ENCODE measurements at regions not wholly inside any gene's neighbourhood (a gene's known extent, or its start where the extent isn't known, plus 50 kb on each side); places are given as distances from the start of the nearest gene placed in this dataset.

DNA sequence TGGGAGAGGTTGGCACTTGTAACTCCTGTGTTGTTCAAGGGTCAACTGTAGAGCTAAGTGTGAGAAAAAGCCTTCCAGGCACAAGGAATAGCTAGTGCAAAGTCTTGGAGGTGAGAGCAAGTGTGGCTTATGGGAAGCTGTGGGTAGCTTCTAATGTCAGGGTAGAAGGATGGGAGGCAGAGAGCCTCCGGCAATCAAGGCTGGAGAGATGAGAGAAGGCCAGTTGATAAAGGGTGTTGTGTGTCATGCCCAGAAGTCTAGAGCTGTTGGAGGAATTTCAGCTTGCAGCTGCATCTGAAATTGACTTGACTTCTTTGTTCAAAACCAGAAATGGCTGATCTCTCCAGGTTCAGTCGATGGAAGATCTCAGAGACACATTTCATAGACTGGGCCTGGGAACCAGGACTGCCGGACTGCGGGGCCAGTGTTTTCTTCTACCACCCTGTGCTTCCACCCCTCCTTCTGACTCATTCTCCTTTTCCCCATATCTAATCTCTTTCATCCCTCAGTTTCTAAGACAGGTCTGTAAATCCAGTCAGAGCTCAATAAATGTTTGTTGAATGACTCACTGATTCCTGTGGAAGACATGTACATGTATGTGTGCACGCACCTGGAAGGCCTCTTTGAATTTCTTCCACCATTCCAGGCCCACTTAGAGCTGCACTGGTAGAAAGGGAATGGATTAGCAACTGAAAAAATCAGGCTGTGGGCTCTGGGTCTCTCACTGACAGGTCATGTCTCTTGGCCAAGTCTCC lies 67.8 kb upstream of the KLF4 start:
- CTCF ChIA-PET (ENCODE audit: low intra/inter-chr PET ratio, low total read pairs): no interaction called here
- Histone ChIP-seq H3K9ac (ENCODE audit: insufficient read depth, low read depth, low read length) (no peak overlapping the region), H3K27me3 (ENCODE audit: control insufficient read depth in 1 of 2, insufficient read depth in 2 of 2, low read length in 2 of 2) (peaks cover 0 to 10% of the 10 kb centered on the region in 2 experiments; a peak in 1 of 5 replicates), H3K27ac (ENCODE audit: extremely low read length, insufficient read depth, low read length) (no peak overlapping the region), H3K9me3 (ENCODE audit: low read length) (no peaks in the 10 kb centered on the region), H3K4me2 (ENCODE audit: low read depth, low read length) (no peak overlapping the region), H3K36me3 (replicated peaks in 1 of 2; ENCODE audit: control insufficient read depth in 1 of 2, insufficient read depth in 2 of 2, low read length in 2 of 2) (no peaks in the 10 kb centered on the region), H3K79me2 (ENCODE audit: insufficient read depth, low read length) (no peaks in the 10 kb centered on the region), H3K4me3 (replicated peaks in 1 of 3; ENCODE audit: insufficient read depth in 1 of 3, low read depth in 2 of 3, low read length in 3 of 3) (no peak overlapping the region), H2AFZ (ENCODE audit: low read length) (no peak overlapping the region), H3K4me1 (ENCODE audit: insufficient read depth, low read length) (0 out of 2 replicates have a peak, but pooled peaks cover 8% of the 10 kb centered on the region), H4K20me1 (ENCODE audit: insufficient read depth, low read length) (no peaks in the 10 kb centered on the region)
- intact Hi-C loops (cut with micrococcal nuclease; ENCODE audit: unreplicated experiment): no loop called here
- ATAC-seq (no peak), DNase-seq (ENCODE audit: low spot score) (no peak), FAIRE-seq (no peak)
- POLR2A ChIA-PET: no interaction called here
- 10% methylated on average over 5 of the region's 5 CpGs for WGBS (ENCODE audit: low lambda C conversion rate)
- TF ChIP-seq DNMT3B (CRISPR knock-in tag; conservative IDR thresholded peaks at IDR 0.05): no peak
- 0 out of 2 replicates have a peak, but pooled peaks have one; percentile 6 for TF ChIP-seq FOSL2 (CRISPR knock-in tag; IDR thresholded peaks at IDR 0.05)
- in situ Hi-C loops (cut with HindIII; ENCODE audit: extremely low pct_ligation_motif_present, low pct_unique_long_range_greater_than_20kb): no loop called here
- no TSS peak for BruUV-seq (replicated peaks)

DNA sequence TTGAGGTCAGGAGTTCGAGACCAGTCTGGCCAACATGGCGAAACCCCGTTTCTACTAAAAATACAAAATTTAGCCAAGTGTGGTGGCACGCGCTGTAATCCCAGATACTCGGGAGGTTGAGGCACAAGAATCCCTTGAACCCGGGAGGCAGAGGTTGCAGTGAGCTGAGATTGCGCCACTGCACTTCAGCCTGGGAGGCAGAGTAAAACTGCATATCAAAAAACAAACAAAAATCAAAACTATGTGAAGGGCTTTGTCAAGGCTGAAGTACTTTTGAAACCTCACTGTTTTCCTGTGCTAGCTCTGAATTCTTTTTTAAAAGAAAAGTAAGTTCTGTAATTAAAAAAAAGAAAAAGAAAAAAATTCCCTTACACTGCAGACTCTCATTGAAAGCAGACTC lies 65.1 kb upstream of the KLF4 start:
- 47% methylated on average over 8 of the region's 8 CpGs for WGBS (ENCODE audit: low lambda C conversion rate)
- no peak overlapping the region for H2AFZ ChIP-seq (ENCODE audit: low read length)
- H3K9ac ChIP-seq (ENCODE audit: insufficient read depth, low read depth, low read length): no peak overlapping the region
- FAIRE-seq (no peak), DNase-seq (ENCODE audit: low spot score) (no peak), ATAC-seq (no peak)
- TF ChIP-seq MTF1 (CRISPR knock-in tag; IDR thresholded peaks at IDR 0.05): no peak
- TF ChIP-seq CEBPG (CRISPR knock-in tag; IDR thresholded peaks at IDR 0.05): 0 out of 2 replicates have a peak, but pooled peaks have one; percentile 15
- no peak for TF ChIP-seq KDM2A (CRISPR knock-in tag; IDR thresholded peaks at IDR 0.05; ENCODE audit: borderline replicate concordance, low read depth)
- 0 out of 2 replicates have a peak, but pooled peaks have one; percentile 15 for TF ChIP-seq HNF4A (CRISPR knock-in tag; IDR thresholded peaks at IDR 0.05)
- TF ChIP-seq ZNF451 (CRISPR knock-in tag; IDR thresholded peaks at IDR 0.05): no peak
- TF ChIP-seq EZH2 (conservative IDR thresholded peaks at IDR 0.05; ENCODE audit: low read depth, low read length): no peak
- no peak for TF ChIP-seq YEATS4 (CRISPR knock-in tag; IDR thresholded peaks at IDR 0.05; ENCODE audit: borderline replicate concordance)
- 0 out of 2 replicates have a peak, but pooled peaks cover 8% of the 10 kb centered on the region for H3K4me1 ChIP-seq (ENCODE audit: insufficient read depth, low read length)
- H3K4me2 ChIP-seq (ENCODE audit: low read depth, low read length): no peak overlapping the region
- in situ Hi-C loops (cut with HindIII; ENCODE audit: extremely low pct_ligation_motif_present, low pct_unique_long_range_greater_than_20kb) (no loop called here), intact Hi-C loops (cut with micrococcal nuclease; ENCODE audit: unreplicated experiment) (no loop called here)
- no peaks in the 10 kb centered on the region for H3K9me3 ChIP-seq (ENCODE audit: low read length)
- CTCF ChIA-PET (ENCODE audit: low intra/inter-chr PET ratio, low total read pairs): no interaction called here
- H3K79me2 ChIP-seq (ENCODE audit: insufficient read depth, low read length): no peaks in the 10 kb centered on the region
- no TSS peak for BruUV-seq (replicated peaks)
- H3K27ac ChIP-seq (ENCODE audit: extremely low read length, insufficient read depth, low read length): no peak overlapping the region
- H3K4me3 ChIP-seq (replicated peaks in 1 of 3; ENCODE audit: insufficient read depth in 1 of 3, low read depth in 2 of 3, low read length in 3 of 3): no peak overlapping the region
- peaks cover 0 to 10% of the 10 kb centered on the region in 2 experiments; a peak in 1 of 5 replicates for H3K27me3 ChIP-seq (ENCODE audit: control insufficient read depth in 1 of 2, insufficient read depth in 2 of 2, low read length in 2 of 2)
- H3K36me3 ChIP-seq (replicated peaks in 1 of 2; ENCODE audit: control insufficient read depth in 1 of 2, insufficient read depth in 2 of 2, low read length in 2 of 2): no peaks in the 10 kb centered on the region
- no peaks in the 10 kb centered on the region for H4K20me1 ChIP-seq (ENCODE audit: insufficient read depth, low read length)
- POLR2A ChIA-PET: no interaction called here

Measured in HepG2 (cell line).